ENCODE measurements at regions not wholly inside any gene's neighbourhood (a gene's known extent, or its start where the extent isn't known, plus 50 kb on each side); places are given as distances from the start of the nearest gene placed in this dataset.
"Not testable (repeated sequence)": the region's sequence is repeated elsewhere in the genome, so short reads cannot be mapped to it uniquely, and the experiment has no call there.

GRCh38 chr4:171478181-171478580, 335.0 kb upstream of the GALNTL6 start:
- H3K27ac ChIP-seq (ENCODE audit: low read length): no peak overlapping the region
- H3K9me3 ChIP-seq (ENCODE audit: low read length): no peaks in the 10 kb centered on the region
- no peaks in the 10 kb centered on the region for H3K79me2 ChIP-seq (replicated peaks; ENCODE audit: insufficient read depth, low read length)
- H3F3A ChIP-seq (ENCODE audit: insufficient read depth, low read length, poor library complexity, severe bottlenecking): no peaks in the 10 kb centered on the region
- no peaks in the 10 kb centered on the region for H3K36me3 ChIP-seq (ENCODE audit: insufficient read depth, low read length)
- no peaks in the 10 kb centered on the region for H3K27me3 ChIP-seq (ENCODE audit: insufficient read depth, low read depth, low read length)
- H3K4me3 ChIP-seq (ENCODE audit: low read length): no peak overlapping the region
- no peaks in the 10 kb centered on the region for H4K20me1 ChIP-seq (ENCODE audit: insufficient read depth)
- TF ChIP-seq TAF1 (IDR thresholded peaks at IDR 0.05; ENCODE audit: low read depth) (no peak), SMC3 (conservative IDR thresholded peaks at IDR 0.05; ENCODE audit: poor library complexity) (no peak), REST (IDR thresholded peaks at IDR 0.05; ENCODE audit: borderline replicate concordance) (no peak), RAD21 (conservative IDR thresholded peaks at IDR 0.05) (no peak), POLR2AphosphoS5 (IDR thresholded peaks at IDR 0.05) (no peak), EP300 (conservative IDR thresholded peaks at IDR 0.05; ENCODE audit: poor library complexity, severe bottlenecking) (no peak), MXI1 (conservative IDR thresholded peaks at IDR 0.05; ENCODE audit: poor library complexity, severe bottlenecking) (no peak), CTCF (IDR thresholded peaks at IDR 0.05; ENCODE audit: poor library complexity, severe bottlenecking) (no peak), EZH2 (IDR thresholded peaks at IDR 0.05; ENCODE audit: borderline replicate concordance, insufficient read depth, low read length, poor library complexity, severe bottlenecking) (no peak)
- H3K4me2 ChIP-seq (ENCODE audit: low read length): no peak overlapping the region
- H3K9me2 ChIP-seq (ENCODE audit: insufficient read depth, low read length): no peaks in the 10 kb centered on the region
- H2AFZ ChIP-seq (ENCODE audit: low read depth, low read length): no peak overlapping the region
- H3K9ac ChIP-seq (ENCODE audit: low read length): no peak overlapping the region

- H3K4me2 ChIP-seq (ENCODE audit: low read length); H3K4me3 ChIP-seq (ENCODE audit: low read length); H4K20me1 ChIP-seq (ENCODE audit: insufficient read depth); H3K27me3 ChIP-seq (ENCODE audit: insufficient read depth, low read depth, low read length); H3K27ac ChIP-seq (ENCODE audit: low read length); H3K36me3 ChIP-seq (ENCODE audit: insufficient read depth, low read length); H3F3A ChIP-seq (ENCODE audit: insufficient read depth, low read length, poor library complexity, severe bottlenecking); H3K79me2 ChIP-seq (replicated peaks; ENCODE audit: insufficient read depth, low read length); H3K9ac ChIP-seq (ENCODE audit: low read length); H3K9me3 ChIP-seq (ENCODE audit: low read length); H2AFZ ChIP-seq (ENCODE audit: low read depth, low read length); H3K9me2 ChIP-seq (ENCODE audit: insufficient read depth, low read length): not testable (repeated sequence)
Measured at GRCh38 chr4:171475111-171475510, 338.1 kb upstream of the GALNTL6 start.

GRCh38 chr4:171473155-171473554, 340.0 kb upstream of the GALNTL6 start:
- TF ChIP-seq POLR2AphosphoS5 (IDR thresholded peaks at IDR 0.05) (no peak), RAD21 (conservative IDR thresholded peaks at IDR 0.05) (no peak), MXI1 (conservative IDR thresholded peaks at IDR 0.05; ENCODE audit: poor library complexity, severe bottlenecking) (no peak), TAF1 (IDR thresholded peaks at IDR 0.05; ENCODE audit: low read depth) (no peak), EP300 (conservative IDR thresholded peaks at IDR 0.05; ENCODE audit: poor library complexity, severe bottlenecking) (no peak), SMC3 (conservative IDR thresholded peaks at IDR 0.05; ENCODE audit: poor library complexity) (no peak), REST (IDR thresholded peaks at IDR 0.05; ENCODE audit: borderline replicate concordance) (no peak), CTCF (IDR thresholded peaks at IDR 0.05; ENCODE audit: poor library complexity, severe bottlenecking) (no peak), EZH2 (IDR thresholded peaks at IDR 0.05; ENCODE audit: borderline replicate concordance, insufficient read depth, low read length, poor library complexity, severe bottlenecking) (no peak)
- Histone ChIP-seq H3K4me3 (ENCODE audit: low read length) (no peak overlapping the region), H3K36me3 (ENCODE audit: insufficient read depth, low read length) (no peaks in the 10 kb centered on the region), H3F3A (ENCODE audit: insufficient read depth, low read length, poor library complexity, severe bottlenecking) (no peaks in the 10 kb centered on the region), H4K20me1 (ENCODE audit: insufficient read depth) (no peaks in the 10 kb centered on the region), H3K9me3 (ENCODE audit: low read length) (no peaks in the 10 kb centered on the region), H3K79me2 (replicated peaks; ENCODE audit: insufficient read depth, low read length) (no peaks in the 10 kb centered on the region), H3K27ac (ENCODE audit: low read length) (no peak overlapping the region), H3K4me2 (ENCODE audit: low read length) (no peak overlapping the region), H3K9me2 (ENCODE audit: insufficient read depth, low read length) (no peaks in the 10 kb centered on the region), H3K9ac (ENCODE audit: low read length) (no peak overlapping the region), H2AFZ (ENCODE audit: low read depth, low read length) (no peak overlapping the region), H3K27me3 (ENCODE audit: insufficient read depth, low read depth, low read length) (no peaks in the 10 kb centered on the region)
